ENCODE measurements at regions not wholly inside any gene's neighbourhood (a gene's known extent, or its start where the extent isn't known, plus 50 kb on each side); places are given as distances from the start of the nearest gene placed in this dataset.

GRCh38 chr5:33228149-33228548 lies 212.6 kb upstream of the TARS1 start:
- TF ChIP-seq CTCF (IDR thresholded peaks at IDR 0.05; ENCODE audit: borderline replicate concordance, extremely low read depth, low read length, poor library complexity, severe bottlenecking) (no peak), EZH2 (IDR thresholded peaks at IDR 0.05; ENCODE audit: borderline replicate concordance, low read depth, low read length, severe bottlenecking) (no peak)
